T-helper 2 cell (primary cell): ENCODE measurements at regions not wholly inside any gene's neighbourhood (a gene's known extent, or its start where the extent isn't known, plus 50 kb on each side); places are given as distances from the start of the nearest gene placed in this dataset.

Experiments used
- DNase-seq, 5 experiments: peaks; one replicate each; pipeline versions ENCODE4 v3.0.0 to v3.0.0-alpha.2; 2012 to 2022

DNA sequence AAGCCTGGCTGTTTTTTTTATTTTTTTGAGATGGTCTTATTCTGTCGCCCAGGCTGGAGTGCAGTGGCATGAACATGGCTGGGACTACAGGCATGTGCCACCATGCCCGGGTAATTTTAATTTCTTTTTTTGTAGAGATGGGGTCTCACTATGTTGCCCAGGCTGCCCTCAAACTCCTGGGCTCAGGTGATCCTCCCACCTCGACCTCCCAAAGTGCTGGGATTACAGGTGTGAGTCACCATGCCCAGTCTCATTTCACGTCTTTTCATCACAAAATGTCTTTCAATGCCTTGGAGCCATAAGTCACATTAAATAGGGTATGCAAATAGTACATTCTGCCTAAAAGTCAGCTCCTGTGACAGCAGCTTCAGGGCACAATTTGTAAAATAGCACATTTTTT lies 52.8 kb downstream of the SOX2 start:
- DNase-seq = no peak

DNA sequence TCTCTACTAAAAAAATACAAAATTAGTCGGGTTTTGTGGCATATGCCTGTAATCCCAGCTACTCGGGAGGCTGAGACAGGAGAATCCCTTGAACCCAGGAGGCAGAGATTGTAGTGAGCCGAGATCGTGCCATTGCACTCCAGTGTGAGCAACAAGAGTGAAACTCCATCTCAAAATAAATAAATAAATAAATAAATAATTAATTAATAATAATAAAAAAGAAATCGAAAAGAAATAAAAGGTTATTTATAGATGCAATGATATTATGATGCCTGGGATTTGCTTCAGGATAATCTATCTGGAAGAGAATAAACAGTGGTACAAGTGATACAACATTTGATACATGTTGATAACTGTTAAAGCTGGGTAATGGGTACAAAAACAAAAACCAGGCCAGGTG lies 58.6 kb downstream of the SOX2 start:
- DNase-seq = no peak

DNA sequence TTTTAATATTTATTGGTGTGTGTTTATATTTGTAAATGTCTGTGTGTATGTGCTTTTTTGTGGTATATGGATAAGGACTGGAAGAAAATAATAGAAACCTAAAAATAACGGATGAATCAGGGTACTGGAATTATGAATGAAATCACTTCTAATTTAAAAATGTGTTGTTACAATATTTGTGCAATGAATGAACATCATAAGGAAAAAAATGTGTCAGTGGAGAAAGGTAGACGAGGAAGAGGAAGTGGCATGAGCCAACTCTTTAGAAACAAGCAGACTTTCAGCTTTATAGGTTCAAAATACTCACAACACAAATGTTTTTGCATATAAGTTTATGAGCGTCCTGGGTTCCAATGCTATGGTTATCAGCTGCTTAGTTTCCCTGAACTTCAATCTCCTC lies 59.4 kb downstream of the SOX2 start:
- DNase-seq = no peak

DNA sequence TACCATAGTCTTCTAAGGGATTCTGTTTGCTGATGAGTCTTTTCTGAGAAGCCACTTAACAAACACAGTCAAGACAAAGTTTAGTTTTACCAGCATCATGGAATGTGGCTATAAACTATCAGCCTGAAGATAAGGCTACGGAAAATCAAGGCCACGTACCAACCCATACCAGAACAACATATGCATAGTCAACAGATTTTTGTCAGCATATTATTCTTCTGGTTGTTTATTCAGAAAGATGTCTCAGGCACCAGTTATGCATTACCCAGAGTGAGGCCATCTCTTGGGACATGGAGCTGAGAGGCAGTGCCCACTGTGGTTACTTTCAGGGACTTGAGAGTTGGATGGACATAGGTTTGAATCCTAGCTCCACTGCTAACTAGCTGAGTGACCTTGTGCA lies 60.4 kb downstream of the SOX2 start:
- DNase-seq = no peak

DNA sequence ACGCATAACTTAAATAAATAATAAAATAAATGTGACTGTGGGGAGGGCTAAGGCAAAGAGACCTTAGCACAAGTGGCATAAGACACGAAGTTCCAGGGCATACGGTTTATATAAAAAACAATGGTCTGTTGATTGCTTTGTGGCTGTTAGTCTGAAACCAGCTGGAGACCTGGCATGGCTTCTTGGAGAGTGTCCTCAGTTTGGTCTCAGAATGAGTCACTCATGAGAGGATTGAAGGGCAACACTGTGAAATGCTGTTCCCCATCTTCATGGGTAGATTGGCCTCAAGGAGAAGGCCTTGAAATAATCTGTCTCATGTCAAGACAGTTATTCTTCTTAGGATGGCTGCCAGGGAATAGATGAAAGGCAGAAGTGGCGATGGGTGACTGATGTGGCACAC lies 62.2 kb downstream of the SOX2 start:
- DNase-seq = no peak

DNA sequence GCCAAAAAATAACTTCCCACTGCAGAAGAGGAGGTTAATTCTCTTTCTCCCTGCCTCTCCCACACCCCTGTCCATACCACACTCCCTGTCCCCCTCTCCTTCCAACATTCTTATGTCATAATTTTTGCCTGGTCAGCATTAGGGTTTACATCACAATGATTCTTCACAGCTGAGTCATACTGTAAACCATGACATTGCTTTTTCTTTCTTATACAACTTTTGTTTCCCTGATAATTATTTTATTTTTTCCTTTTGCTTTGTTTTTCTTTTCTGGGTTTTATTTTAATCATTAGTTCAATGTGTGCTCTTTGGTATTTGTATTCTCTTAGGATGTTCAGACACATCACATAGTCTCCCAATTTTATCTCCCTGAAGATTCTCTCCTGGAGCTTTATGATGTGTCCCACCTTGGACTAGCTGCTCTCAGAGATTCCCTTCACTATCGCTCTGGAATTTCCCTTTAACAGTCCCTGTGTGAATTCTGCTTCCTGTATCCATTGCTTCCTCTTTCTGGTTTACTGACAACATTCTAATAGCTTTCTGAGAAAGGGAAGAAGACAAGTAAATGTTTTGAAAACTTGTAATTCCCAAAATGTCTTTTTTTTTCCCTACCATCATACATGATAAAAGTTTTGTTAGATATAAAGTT lies 70.7 kb downstream of the SOX2 start:
- no peak for DNase-seq

DNA sequence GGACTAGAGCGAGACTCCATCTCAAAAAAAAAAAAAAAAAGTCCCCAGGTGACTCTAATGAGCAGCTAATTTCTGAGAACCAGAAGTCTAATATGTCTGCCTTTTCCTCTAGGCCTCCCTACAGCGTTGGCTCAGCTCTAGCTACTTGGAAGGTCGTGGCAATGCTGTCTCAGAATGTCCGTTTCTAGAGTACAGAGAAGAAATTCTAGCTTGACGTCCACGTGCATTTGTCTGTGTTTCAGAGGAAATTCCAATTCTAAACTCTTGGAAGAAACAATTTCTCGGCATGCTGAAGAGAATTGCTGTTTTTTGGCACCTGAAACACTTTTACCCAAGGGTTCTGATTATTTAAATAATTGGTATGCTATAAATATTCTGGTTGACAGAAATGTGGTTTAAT lies 78.8 kb downstream of the SOX2 start:
- DNase-seq = no peak

DNA sequence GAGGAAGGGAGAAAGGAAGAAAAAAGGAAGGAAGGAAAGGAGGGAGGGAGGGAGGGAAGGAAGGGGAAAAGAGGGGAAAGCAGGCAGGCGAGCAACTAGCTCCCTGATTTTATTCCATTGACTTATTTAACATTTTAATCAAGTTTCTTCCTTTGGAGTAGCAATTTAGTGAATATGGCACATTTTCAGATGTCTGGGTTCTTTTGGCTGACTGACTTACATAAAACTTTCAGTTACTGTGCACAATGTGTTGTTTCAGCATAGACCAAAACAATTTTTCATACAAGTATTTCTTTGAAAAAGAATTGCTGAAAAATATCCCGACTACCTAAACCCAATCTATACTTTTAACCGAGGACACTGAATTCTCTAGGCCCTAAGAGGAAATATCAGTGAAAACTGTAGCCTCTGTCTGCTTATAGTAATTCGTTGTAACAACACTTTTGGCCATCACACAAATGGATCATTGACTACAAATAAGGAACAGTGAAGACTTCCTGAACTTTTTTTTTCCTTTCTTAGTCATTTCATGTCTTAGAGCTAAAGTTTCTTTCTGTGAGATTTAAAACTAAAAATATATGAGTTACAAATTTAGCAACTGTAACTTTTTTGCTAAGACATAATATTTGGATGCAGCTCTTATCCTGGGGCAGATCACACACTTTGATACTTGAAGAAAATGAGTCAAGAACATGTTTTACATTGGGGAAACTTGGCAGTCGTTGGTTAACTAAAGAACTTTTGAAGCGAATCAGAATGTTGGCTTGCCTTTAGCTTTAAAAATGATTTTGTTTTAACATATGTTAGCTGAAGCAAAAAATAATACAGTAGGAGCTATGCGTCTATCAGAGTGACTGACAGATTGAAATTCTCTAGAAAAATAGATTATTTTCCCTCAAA lies 79.6 kb downstream of the SOX2 start:
- no peak for DNase-seq

DNA sequence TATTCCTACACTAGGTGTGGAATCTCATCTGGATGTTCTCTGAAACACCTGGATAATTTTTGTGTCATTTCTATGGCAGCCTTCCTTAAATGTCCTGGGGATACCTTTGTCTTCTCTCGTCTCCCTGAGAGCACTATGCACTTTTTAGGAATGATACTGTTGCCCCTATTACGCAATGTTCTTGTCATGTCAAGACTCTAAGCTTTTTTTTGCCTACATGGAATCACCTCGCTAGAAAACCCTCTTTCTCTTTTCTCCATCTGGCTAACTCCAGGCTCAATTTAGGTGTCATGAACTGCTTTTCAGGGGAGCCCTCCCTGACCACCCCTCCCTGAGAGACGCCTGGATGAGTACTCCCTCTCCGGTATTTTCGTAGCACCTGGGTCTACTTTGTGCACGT lies 81.3 kb downstream of the SOX2 start:
- DNase-seq = no peak

DNA sequence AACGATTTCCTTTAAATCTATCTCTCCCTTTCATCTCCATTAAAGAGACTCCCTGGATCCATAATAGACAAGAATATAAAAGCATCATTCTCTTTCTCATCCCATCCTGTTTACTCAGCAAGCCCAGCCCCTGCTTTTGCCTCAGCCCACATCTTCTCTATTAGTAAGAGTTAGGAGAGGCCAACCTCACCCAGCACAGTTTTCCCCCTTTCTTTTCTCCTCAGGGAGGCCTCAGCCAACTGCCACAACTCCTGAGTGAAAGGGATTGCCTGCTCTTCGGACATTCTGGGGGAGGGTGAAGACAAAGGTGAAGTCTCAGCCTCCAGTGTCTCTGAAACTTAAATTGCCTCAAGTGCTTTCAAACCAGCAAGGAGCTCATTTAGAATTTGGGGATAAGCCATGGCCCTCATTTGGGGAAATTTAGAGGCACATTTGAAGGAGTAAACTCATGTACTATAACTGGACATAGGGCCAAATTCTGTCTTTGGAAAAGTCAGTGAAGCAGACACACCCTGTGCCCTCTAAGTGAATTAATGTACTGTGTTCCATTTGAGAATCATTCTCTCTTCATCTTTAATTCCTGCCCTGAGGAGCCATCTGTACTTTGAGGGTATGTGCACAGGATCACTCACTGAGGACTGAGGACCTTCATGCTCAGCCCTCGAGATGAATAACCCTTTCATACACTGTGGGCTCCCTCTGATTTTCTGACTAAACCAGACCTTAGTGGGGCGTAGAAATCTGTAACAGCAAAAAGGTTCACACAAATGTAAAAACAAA lies 82.5 kb downstream of the SOX2 start:
- no peak for DNase-seq

DNA sequence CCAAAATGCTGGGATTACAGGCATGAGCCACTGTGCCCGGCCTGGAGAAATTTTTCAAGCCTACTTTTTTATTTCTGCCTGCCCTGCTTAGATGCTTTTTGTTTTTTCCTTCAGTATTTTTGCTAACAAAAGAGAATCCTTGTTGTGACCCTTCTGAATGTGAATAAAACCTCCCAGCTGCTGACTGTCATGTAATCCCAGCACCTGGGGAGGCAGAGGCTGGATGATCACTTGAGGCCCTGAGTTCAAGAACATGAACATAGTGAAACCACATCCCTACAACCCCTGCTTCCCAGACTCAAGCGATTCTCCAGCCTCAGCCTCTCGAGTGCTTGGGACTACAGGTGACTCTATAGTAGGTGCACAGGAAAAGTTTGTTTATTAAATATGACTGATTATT lies 84.9 kb downstream of the SOX2 start:
- no peak for DNase-seq

DNA sequence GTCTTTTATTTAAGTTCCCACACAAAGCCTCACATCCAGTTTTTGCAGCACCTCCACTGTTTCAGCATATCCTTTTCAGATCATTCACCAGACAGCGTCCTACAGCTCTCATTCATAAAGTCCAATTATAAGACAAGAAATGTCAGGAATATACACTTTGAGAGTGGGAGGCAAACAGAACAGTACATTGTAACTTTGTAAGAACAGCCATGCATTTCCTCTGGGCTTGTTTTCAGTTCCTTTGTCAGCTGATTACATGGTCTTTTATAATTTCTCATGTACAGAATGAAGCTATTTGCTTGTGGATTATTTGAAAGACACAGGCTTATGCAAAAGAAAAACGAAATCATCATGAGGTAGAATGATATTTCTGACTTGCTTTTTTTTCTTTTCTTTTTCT lies 85.7 kb downstream of the SOX2 start:
- DNase-seq = no peak

DNA sequence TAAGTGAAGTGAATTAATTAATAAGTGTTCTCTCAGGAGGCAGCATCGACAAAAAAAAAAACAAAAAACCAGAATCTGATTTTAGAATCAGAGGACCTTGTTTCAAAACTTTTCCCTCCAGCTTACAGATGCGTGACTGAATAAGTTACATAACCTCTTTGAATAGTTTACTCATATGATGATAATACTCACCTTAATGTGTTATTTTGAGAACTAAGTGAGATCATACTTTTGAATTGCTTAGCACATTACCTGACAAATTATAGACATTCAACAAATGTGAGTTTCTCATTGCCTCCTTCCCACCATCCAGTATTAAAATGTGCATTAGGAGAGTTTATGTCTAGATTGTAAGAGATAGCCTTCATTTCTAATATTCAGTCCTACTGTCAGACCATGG lies 94.0 kb downstream of the SOX2 start:
- DNase-seq = no peak

DNA sequence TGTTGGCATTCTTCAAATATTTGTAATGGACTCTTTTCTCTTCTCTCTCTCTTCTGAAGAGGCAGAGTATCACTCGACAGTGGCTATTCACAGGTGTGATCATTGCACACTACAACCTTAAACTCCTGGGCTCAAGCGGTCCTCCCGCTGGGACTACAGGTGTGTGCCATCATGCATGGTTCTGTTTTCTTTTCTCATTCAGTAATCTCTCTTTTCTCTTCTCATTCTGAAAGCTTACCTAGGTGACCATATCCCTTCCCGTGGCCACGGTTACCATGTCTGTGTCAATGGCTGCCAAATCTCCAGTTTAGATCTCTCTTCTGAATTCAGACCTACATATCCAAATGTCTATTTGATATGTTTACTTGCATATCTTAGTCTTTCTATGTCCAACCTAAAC lies 96.3 kb downstream of the SOX2 start:
- no peak for DNase-seq

DNA sequence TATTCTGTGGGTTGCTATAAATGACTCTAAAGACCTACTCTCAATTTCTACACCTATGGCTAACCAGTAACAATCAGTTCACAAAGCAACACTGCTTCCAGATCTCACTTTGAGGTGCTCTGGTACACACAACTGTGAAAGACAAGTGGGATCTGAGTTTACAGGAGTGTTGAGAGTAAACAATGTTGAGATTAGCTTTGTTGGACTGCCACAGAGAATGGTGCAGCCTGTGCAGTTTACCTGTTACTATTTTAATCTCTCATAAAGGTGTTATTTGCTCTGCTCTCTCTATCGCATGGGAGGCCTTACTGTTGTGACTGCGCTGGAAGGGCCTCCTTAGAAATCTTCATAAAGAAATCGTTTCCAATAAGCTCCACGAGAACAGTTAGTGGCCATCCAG lies 112.0 kb downstream of the SOX2 start:
- no peak for DNase-seq

DNA sequence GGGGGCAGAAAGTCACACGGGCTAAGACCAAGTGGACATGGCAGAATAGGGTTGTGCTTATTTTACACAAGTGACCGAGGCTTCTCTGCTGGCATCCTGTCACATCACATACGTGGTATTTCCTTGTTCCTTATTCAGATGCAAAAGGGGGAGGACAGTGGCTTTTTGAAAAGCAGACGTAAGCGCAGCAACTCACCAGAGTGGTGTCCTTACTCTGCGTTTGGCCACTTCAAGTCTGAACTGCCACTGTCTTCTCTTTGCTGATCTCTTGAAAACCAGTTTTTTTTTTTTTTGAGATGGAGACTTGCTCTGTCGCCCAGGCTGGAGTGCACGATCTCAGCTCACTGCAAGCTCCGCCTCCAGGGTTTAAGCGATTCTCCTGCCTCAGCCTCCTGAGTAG lies 113.2 kb downstream of the SOX2 start:
- no peak for DNase-seq

DNA sequence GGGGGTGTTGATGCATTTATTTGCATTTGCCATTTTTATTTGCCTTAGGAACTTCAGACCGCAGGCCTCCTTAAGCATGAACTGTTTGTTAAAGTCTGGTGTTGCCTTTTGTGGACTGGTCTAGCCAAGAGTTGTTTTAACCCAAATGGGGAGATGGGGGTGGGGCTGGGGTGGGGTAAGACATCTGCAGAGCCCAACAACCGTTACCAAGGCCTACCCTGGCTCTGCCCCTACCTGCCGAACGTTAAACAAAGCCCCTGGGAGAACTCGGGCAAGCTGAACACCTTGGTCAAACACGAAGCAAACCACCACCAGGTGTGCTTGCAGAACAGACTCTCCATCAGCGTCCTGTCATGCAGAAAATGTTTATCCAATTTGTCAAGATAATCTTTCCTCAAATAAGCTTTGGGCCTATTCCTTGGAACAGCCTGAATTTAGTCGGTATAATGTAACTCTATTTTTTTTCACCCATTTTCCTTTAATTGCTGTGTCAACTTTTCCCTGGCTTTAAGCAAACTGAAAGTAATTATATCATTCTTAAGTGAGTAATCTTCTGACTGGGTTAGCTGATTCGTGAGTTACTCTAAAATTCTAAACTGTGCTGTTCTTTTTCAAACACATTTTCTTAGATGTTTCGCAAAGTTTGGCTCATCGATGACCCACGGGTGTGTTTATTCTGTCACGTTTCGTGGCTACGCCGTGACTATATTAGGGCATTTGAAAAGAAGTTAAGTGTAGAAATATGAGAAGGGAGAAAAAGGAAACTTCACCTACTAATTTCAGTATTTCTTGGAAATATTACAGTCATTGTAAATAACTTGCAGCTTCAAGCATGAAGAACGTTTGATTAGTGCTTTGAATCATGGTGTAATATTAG lies 127.6 kb downstream of the SOX2 start:
- no peak for DNase-seq

DNA sequence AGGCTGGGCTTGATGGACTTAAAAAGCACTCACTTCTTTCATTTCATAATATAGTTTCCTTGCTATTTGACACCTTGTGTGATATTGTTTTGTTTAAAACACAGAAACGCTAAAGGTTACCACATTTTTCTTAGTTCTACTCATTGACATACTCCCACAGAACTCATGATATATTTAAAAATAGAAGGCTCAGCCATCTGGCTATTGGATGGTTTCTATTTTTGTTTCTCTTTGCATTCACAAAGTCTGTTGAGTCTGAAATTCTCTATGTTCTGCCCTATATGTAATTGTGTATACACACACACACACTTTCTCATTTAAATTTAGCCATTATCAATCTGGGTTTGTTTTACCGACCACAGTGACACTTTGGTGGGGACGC lies 128.2 kb downstream of the SOX2 start:
- DNase-seq = no peak

DNA sequence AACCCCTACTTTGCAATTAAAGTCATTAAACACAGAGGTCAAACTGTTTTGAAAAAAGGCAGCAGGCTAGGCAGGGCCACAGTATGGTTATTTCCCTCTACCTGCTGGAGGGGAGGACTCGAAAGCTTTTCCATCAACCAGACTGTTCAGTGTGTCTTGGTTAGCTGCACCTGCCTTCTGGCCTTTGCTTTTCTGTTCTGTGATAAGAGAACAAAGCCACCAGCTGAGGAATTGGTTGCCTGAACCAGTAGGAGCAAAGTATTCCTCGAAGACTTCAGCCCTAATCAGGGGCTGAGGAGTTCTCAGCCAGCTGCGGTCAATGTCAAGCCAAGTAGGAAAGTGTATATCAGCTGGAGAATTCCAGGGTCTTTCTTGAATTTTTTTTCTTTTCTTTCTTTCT lies 132.5 kb downstream of the SOX2 start:
- no peak for DNase-seq

DNA sequence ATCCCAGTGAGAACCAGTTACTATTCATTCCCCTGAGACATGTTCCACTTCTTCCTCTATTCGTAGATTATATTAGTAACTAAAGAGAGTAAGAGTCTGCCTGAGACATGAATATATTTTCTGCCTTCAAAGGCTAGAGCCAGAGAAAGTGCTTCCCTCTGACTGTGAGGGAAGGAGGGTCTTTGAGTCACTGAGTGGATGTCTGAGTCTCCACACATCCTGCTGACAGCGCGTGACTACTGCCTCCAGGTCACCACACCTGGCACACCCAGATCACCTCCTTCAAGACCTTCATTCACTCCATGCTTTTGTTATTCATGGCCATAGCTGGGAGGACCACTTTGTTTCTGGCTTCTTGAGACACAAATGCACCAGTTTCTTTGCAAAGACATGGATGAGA lies 135.6 kb downstream of the SOX2 start:
- no peak for DNase-seq

DNA sequence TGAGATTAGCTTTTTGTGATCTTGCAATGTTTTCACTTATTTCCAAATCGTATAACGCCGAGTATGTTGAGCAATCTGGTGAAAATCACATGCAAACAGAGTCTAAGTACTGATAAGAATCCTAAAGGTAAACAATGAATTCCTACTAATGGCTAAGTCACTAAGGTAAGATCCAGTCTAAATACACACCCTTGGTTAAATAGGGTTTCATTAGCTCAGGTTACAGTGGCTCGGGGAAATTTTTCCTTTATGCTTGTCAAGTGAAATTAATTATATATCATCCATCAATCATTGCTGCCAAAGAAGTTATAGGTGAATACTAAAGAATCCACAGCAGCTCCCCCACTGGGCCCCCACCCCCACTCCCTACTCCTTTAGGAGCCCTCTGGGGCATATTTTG lies 139.3 kb downstream of the SOX2 start:
- DNase-seq = no peak

DNA sequence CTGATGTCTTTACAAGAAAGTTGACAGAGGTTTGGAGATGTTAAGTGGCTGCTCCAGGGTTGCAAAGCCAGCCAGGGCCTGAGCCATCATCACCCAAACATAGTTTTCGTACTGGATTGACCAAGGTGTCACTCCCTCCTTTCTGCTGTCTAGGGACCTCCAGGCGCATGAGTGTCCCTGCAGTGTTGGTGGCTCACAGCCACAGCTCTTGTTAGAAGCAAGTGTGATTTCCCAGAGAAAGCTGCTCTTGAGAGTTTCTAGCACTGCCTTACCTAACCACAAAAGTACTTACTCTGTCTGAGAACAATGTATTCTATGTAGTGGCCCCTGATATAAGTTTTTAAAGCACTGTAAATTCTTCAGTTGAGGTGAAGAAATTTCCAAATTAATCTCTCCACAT lies 144.1 kb downstream of the SOX2 start:
- DNase-seq = no peak

DNA sequence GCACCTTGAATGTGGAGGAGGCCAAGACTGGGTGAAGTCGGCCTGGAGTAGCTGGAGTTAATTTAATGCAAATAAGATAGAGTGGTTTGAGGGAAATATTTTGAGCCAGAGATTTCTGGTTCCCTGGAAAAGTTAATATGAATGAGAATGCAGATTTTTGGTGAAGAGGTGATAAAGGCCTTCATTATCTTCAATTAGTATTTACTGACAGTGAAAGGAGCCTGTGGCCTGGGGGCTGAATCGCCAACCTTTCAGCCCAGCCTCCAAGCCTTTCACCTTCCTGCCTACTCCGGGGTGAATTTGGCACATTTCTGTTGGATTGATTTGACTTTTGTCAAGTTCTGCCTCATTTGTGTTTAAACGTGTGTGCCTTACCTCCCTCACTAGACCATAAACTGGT lies 147.8 kb downstream of the SOX2 start:
- DNase-seq = no peak
